ENCODE measurements at regions not wholly inside any gene's neighbourhood (a gene's known extent, or its start where the extent isn't known, plus 50 kb on each side); places are given as distances from the start of the nearest gene placed in this dataset.

DNA sequence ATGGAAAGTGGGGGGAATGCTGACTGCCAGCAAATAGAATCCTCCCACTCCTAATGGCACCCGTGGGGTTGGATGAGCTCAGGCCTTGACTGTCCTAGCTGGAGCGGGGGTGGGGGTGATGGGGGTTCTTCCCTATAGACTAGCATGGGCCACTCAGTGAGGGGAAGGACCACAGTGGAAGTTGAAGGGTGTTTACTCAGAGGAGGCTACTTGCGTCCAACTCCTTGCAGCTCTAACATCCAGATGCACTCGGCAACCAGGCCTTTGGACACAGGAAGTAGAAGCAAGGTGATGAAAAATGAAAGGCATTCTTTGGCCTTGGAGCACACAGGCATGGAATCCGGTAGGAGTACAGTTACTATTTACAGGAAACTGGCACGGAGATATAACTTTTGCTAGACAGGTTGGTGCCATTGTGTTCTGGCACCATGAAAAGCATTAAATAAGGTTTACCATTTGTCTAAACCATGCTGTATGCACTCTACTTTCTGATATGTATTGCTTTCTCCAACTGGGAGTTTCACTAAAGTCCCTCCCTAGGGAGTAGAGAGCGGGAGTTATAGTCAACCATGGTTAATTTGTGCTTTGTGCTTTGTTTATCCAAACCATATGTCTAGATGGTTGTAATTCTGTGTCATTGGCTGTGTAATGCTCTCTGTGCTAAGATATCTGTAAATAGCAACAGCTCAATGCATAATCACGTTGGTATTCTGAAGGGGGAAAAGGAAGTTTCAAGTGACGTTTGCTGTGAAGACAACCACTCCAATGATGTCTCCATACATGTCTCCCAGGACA, 125.3 kb downstream of the TSHZ3 start:
- peak; percentile 98 for DNase-seq

DNA sequence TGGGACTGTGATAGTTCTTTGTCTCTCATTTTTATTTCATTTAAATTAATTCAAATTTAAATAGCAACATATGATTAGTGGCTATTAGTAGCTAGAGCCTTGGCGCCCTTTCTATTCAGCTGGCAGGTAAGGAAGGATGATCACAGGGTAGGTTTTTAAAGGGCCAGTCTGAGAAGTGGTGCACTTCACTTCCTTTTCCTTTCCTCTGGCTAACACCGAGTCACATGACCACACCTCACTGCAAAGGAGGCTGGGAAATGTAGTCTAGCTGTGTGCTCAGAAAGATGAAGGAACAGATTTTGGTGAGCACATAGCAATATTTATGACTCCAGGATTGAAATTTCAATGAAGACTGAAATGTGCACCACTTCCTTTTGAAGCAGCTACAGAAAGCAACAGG, 128.7 kb downstream of the TSHZ3 start:
- DNase-seq, result no peak

DNA sequence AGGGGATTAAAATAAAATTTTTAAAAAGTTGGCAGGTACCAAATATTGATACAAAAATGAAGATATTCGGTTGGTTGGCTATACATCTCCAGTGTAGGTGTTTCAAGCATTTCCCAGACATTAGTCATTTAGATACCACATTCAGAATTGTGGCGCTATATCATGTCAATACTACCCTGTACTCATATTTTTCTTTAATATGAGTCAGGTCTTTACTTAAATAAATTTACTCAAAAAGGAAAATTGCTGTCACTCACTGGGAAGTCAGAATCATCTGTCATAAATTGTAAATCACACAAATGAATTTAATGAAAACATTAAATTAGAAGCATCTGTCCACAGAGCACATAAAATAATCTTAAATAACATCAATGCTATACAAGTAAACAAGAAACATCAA, 134.2 kb downstream of the TSHZ3 start:
- peak; percentile 68 for DNase-seq

DNA sequence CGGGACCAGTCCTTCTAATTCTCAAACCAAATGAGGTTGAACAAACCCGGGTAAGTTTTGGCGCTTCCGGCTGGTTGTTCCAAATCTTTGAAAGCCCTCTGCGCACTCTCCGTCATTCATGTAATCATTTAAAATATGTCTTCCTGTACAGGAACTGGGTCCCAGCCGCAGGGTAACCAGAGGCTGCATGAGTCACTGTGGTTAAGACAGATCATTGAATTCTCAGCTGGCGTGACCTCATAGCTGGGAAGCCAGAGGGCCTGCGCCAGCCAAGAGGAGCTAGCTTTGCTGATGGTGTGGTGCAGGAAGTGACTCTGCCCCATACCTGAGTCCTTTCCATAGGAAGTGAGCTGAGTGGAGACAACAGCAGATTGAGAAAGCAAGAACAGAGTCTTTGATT, 135.2 kb downstream of the TSHZ3 start:
- DNase-seq, result peak; percentile 100

DNA sequence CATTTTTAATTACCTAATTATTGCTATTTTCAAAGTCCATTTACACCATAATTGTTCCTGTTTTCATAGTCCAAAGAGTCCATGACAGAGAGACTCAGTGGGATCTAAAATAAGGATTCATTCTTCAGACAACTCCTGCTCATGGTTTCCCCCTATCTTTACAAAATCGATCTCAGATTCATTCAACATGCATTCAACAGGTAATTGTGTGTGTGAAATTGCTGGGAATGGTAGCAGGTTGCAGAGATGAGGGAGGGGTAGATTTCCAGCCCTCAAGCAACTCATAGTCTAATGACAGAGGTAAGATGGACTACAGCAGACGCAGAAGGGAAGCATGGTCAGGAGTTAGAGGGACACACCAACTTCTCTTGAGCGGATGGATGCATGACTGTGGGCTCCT, 138.1 kb downstream of the TSHZ3 start:
- no peak for DNase-seq

DNA sequence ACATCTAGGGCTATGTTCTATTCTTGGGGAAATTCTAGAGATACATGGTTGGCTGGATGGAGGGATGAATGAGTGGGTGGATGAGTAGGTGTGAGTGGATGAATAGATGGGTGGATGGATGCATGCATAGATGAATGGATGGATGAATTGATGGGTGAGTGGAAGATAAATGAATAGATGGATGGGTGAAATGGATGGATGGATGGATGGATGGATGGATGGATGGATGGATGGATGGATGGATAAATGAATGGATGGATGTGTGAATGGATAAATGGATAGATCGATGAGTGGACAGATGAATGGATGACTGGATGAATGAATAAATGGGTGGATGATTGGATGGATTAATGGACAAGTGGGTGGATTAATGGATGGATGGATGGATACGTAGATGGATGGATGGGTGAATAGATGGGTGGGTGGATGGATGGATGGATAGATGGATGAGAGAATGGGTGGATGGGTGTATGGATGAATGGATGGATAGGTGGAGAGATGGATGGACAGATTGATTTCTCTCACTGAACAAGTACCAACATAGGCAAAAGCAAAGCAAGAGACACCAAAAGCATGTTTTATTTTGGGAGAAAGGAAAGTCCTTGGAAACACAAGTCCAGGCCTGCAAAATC, 143.2 kb downstream of the TSHZ3 start:
- no peak for DNase-seq

DNA sequence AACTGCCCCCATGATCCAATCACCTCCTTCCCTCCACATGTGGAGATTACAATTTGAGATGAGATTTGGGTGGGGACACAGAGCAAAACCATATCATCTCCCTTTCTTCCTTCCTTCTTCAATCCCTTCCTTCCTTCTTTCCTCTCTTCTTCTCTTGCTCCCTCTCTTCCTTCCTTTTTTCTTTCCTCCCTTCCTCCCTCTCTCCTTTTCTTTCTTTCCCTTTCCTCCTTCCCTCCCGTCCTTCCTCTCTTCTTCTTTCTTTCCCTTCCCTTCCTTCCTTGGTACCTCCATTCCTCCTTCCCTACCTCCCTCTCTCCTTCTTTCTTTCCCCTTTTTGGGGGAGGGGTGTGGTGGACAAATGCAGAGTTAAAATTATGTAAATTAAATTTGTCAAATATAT, 145.1 kb downstream of the TSHZ3 start:
- no peak for DNase-seq

DNA sequence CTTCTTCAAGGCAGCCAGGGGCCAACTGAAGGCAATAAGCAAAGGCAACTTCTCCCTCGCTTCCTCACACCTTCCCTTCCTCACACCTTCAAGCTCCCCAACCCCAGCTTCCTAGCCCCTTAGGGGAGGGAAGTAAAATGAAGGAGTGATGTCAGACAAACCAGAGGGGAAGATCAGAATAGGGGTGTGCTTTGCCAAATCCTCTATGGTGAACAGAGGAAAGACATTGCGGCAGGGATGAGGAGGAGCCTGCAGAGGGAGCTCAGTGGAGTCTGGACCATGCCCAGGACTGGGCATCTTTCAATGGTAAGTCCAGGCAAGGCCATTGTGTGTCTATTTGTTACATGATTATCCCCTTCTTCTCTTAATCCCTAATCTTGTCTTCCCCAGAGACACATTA, 164.0 kb downstream of the TSHZ3 start:
- DNase-seq, result no peak

DNA sequence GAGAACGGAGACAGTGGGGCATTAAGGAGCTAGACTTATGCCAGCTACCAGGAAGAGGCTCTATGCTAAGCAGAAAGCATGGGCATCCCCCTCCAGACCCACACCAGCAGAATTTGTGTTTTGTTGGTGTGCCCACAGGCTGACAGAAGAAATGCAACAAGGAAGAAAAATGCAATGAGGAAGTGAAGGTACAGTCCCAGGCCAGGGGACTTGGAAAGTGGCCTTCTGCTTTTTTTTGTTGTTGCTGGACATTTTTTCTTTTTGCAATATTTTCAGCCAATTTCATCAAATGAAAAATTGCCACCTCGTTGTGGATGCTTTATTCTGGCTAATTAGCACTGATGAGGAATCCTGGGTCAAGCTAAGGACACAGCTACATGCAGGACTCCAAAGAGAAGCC, 167.7 kb downstream of the TSHZ3 start:
- no peak for DNase-seq

DNA sequence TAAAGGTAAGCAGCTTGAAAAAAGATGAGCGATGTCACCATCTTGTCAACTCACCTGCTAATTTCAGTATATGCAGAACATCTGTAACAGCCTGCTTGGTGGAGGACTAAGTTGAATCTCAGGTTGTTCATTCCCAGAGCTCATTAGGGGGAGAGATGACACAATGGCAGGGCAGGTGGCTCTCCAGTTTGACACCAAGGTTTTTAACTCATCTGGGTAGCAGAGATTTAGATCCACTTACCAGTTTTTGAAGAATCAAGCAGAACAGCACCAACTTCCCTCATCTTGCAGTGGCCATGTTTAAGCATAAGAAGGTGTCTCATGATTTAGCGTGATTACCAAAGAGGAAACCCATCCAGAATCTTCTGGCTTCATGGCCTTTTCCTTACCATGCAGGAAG, 168.3 kb downstream of the TSHZ3 start:
- no peak for DNase-seq

DNA sequence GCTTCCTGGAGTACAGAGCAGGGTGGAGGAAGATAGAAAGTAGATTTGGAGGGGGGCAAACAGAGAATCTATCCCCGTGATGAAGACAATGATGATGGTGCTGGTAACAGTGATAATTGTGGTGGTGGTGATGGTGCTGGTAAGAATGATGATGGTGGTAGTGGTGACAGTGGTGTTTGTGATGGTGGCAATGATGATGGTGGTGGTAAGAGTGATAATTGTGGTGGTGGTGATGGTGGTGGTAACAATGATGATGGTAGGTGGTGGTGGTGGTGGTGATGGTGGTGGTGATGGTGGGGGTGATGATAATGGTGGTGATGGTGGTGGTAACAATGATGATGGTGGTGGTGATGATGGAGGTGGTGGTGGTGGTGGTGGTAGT, 169.8 kb downstream of the TSHZ3 start:
- DNase-seq, result no peak

DNA sequence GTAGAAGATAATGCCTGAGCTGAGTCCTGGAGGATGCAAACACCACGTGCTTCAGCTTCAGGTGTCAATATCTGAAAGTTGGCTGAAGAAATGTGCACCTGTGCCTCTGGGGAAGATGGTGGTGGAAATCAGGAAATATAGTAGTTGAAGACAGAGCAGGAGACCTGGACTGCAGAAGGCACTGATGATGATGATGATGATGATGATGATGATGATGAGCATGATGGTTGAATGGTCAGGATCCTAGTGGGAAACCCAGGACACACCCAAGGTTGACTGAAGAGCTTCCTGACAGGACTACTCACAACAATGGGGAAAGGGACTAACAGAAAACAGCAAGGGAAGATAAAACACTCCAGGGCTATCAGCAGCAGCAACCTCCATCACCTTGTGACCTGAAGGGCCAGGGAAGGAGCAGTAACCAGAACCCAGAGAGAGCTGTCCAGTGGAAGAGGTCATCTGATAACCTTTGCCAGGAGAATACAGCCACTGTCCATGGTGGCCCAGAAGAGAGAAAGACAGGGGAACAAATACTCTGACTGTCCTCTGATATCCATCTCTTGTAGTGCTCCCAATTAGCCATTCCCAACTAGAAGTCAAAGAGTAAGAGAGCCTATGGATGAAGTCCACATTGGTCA, 170.3 kb downstream of the TSHZ3 start:
- DNase-seq, result no peak

DNA sequence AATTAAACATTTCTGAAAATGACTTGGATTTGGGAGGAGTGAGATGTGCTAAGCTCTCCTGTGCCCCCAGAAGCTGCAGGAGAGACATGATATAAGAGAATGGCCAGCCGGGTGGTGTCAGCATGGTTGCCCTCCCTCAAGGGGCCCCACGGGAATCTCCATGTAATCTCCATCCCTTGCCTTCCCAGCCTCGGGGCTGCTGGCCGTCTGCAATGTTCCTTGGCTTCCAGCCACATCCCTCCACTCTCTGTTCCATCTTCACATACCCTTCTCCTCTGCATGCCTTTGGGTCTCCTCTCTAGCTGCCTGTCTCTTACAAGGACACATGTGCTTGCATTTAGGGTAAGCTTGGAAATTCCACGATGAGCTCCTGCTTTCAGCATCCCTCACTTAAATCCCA, 172.0 kb downstream of the TSHZ3 start:
- DNase-seq, result no peak

DNA sequence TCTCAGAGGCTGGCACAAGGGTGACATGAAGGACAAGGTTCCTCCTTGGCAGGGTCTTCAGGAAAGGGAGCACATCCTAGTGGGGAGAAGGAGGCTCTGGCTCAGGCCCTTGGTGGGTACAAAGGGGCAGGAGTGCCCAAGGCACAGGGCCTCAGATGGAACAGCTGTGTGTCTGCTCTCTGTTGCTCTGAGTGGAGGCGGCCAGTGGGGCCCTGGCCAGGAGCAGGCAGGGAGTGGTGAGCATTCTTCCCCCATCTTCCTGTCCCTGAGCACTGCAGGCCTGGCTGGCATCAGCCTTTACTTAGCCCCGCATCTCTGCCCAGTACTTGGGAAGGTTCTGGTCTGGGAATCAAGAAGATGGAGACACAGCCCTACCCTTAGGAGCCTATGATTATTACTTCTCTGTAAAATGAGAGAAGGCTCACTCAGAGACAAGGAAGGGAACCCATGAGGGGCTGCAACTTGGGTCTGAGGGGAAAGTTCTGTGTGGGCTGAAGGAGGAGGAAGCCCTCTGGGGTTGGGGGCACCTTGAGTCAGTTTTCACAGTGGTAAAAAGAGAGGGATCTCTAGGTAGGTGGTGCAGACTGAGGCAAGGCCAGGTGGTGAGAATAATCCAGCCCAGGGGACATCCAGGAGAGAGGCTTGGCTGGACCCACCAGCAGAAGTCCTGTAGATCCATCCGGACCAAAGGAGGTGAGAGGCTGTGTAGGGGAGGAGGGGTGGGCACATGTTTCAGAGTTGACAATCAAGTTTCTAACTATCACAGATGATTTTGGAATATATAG, 173.5 kb downstream of the TSHZ3 start:
- DNase-seq, result no peak

DNA sequence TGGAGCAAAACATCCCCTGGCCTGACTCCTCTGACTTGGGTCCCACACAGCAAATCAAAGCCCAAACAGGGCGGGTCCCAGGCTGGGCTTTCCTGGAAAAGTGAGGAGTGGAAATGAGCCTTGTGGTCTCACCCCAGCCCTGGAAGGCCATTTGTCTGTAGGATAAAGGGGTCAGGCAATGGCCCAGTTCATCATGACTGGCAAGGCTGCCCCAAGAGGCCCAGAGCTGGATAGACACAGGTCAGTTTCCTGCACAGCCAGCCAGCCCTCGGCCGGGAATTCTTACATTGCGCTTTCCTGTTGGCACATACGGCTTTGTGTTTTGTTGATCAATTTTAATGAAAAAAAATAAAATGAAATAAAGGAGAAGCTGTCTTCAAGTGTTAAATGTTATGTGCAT, 174.3 kb downstream of the TSHZ3 start:
- DNase-seq, result no peak

DNA sequence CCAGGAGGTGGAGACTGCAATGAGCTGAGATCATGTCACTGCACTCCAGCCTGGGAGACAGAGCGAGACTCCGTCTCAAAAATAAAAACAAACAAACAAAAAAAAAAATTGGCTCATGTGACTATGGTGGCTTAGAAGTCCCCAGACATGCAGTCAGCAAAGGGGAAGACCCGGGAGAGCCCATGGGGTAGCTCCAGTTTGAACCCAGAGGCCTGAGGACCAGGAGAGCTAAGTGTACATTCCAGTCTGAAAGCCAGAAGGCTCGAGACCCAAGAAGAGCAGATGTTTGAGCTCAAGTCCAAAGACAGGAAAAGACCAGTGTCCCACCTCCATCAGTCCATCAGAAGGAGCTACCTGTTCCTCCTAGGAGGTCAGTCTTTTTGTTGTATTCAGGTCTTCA, 175.2 kb downstream of the TSHZ3 start:
- no peak for DNase-seq

DNA sequence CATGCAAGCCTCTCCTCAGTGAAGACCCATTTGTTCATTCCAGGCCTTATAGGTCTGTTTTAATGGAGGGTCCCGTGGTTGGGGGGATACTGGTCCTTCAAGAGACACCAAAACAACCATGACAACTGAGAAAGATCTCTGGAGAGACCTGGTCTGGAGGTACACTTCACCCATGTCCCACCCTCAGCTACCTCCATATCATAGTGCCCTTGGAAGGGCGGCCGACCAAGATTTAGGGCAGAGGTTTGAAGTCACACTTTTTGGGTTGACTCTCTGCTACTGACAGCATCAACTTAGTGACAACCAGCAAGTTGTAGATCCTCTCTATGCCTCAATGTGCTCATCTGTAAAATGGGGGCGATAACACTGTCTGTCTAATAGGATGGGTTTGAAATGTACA, 177.3 kb downstream of the TSHZ3 start:
- no peak for DNase-seq

DNA sequence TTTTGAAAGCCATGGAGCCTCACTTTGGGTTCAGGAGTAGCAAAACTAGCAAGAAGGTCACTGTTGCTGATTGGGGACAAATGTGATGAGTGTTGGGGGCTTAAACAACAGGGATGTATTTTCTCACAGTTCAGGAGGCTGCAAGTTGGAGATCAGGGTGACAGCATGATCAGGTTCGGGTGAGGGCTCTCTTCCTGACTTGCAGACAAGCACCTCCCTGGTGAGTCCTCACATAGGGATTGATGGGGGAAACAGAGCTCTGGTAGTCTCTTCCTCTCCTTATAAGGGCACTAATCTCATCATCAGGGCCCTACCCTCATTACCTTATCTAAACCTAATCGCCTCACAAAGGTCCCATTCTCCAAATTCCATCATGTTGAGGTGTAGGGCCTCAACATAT, 179.2 kb downstream of the TSHZ3 start:
- no peak for DNase-seq

DNA sequence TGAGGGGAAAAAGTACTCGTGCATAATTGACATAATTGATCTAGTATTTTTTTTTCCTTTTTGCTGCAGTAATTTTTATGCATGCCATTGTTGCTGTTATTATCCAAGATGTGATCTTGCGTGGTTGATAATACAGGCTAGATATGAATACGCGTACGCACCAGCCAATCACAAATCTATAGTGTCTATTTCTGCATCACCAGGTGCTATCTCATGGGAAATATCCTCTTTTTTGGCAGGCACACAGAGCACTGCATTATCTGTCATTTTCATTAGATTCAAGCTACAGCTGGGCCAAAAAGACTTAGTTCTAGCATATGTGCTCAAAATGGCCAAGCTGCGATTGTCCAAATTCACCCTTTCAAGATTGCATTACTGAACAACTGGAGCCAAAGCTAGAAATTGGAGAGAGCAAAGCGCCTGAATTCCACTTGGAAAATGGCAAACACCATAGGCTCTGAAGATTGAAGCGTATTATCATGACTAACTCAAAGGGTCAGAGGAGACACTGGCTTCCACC, 181.1 kb downstream of the TSHZ3 start:
- no peak for DNase-seq

DNA sequence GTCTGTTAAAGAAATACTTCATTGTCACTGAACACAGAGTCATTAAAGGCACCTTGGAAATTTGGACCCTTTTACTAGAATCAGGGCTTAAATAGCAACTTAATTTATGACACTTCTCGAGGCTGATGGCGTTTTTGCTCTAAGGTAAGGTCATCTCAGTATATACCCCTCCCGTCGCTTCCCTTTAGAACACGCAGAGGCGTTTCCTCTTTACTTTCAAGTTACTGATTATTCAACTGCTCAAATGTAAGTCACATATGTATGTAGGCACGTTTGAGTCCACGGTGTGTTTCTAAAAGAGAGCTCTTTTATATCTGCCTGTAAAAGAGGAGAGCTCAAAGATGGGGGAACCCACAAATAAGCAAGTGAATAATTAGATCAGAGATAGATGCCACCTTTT, 181.5 kb downstream of the TSHZ3 start:
- no peak for DNase-seq

DNA sequence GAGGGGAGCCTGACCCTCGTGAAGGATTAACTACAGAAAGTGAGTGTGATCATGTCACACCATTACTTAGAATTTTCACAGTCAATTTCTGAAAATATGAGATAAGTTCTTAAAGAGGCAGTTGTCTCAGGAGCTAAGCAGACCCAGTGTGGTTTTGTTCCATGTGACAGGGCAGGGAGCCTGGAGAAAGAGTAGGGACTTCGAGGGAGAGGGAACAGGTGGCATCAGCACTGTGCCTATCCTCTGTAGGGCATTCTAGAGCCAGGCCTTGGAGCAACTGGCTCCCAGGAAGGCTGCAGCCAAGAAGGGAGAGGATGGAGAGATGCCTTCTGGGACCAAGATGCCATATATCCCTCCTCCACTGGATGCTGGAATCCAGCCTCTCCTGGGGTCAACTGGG, 183.0 kb downstream of the TSHZ3 start:
- DNase-seq, result no peak

DNA sequence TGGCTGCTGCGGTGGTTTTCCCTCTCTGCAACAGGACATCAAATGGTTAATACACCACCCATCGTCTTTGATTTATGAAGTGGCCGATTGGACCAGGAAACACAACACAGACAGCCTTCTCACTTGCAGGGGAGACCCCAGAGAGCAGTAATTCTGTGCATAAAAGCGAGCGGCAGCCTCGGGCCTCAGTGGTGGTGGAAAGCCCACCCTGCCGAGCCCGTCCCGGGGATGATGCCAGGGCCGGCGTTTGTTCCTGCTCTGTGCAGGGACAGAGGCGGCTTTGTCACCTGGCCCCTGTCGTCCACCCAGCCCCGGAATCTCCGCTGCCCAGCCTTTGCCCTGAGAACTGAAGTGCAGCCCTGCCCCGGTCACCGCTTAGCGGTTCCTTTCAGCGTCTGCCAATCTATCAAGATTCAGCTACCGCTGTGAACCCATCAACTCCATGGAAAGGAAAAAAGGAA, 184.4 kb downstream of the TSHZ3 start:
- no peak for DNase-seq

DNA sequence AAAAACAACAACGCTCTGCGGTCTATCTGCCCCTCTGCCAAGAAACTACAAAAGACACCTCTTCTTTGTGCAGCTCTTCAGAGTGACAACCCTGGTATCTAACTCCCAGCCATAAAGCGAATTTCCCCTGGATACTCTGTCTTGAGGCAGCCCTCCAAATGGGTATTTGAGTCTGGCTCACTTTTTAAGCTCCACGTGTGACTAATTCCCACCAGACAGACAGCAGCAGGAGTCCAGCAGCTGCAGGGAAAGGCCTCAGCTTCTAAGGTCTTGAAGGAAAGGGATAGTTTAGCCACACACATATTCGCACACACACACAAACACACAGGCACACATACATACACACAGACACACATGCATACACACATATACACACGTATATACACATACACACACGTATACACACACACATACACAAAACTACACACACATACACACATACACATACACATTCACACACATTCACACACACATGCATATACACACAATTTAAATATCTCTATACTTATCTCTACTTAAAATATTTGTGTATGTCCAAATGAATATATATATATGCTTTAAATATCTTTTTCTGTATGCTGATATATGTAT, 188.8 kb downstream of the TSHZ3 start:
- DNase-seq, result peak; percentile 40
